HG03159 (cell line): ENCODE measurements at regions not wholly inside any gene's neighbourhood (a gene's known extent, or its start where the extent isn't known, plus 50 kb on each side); places are given as distances from the start of the nearest gene placed in this dataset.
"Not testable (repeated sequence)": the region's sequence is repeated elsewhere in the genome, so short reads cannot be mapped to it uniquely, and the experiment has no call there.

Source experiments
- ATAC-seq: cut with Tn5 transposase; IDR thresholded peaks from one replicate; pipeline ENCODE4 v1.9.1; 2021; ENCODE audit warnings: mild to moderate bottlenecking, moderate library complexity; ENCODE audit not compliant: unreplicated experiment

DNA sequence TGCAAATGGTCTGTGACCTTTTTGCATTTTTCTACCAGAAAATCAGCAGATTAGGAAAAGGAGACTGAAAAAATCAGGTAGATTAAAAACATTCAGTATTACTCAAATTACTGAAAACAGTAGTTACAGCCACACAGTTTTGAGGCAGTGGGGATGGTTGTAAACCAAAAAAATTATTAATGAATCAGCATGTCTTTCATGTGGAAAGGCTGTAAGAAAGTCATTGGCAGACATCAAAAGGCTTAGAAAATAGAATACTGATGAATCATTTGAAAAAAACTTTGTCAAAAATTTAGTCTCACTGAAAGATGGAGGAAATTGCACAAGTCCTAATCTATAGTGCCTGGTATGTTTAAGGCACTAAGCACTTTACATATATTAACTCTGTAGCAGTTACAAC is 133.9 kb upstream of the GCFC2 start:
- ATAC-seq, result peak; percentile 47

DNA sequence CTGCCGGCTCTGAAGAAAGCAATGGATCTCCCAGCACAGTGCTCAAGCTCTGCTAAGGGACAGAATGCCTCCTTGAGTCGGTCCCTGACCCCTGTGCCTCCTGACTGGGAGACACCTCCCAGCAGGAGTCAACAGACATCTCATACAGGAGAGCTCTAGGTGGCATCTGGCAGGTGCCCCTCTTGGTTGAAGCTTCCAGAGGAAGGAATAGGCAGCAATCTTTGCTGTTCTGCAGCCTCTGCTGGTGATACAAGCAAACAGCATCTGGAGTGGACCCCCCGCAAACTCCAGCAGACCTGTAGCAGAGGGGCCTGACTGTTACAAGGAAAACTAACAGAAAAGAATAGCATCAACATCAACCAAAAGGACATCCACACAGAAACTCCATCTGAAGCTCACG is 123.9 kb upstream of the GCFC2 start:
- not testable (repeated sequence) for ATAC-seq

DNA sequence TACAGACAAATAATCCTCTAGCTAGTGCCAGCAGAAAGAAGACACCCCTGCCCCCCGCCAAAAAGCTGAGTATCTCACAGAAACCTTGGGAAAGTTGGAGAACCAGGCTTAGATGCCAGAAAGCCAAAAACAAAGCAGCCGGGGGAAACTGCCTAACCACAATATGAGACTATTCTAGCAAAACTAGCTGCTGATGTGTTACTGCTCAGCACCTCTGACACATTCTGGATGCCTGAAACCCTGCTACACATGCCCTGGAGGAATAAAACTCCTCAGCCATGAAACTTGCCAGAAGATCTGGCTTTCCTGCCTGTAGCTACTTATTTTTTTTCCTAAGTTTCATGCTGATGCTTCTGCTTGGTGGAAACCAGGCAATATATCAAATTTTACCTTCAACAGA is 122.7 kb upstream of the GCFC2 start:
- ATAC-seq, result no peak

DNA sequence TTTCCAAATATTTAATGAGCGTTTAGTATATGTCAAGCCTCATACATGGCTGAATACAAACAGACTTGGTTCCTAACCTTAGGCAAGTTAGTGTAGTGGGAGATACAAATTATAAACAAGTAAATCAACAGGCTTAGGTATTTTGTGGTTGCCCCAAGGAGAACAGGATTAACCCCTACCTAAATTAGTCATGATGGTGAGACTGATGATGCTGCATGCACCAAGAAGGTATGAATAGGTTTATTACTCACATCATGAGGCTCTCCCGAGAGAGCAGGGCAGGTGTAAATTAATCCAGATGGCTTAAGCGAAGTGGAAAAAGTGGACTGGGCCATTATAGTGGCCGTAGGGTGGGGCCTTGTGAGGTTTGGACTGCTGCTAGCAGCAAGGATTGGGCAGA is 118.1 kb upstream of the GCFC2 start:
- ATAC-seq, result no peak

DNA sequence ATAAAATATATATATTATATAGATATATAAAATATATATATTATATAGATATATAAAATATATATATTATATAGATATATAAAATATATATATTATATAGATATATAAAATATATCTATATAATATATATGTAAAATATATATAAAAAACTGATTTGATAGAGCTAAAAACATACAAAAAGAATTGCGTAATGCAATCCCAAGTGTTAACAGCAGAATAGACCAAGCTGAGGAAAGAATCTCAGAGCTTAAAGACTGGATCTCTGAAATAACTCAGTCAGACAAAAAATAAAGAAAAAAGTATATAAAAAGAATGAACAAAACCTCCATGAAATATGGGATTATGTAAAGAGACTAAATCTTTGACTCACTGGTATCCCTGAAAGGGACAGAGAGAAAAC is 112.8 kb upstream of the GCFC2 start:
- not testable (repeated sequence) for ATAC-seq

DNA sequence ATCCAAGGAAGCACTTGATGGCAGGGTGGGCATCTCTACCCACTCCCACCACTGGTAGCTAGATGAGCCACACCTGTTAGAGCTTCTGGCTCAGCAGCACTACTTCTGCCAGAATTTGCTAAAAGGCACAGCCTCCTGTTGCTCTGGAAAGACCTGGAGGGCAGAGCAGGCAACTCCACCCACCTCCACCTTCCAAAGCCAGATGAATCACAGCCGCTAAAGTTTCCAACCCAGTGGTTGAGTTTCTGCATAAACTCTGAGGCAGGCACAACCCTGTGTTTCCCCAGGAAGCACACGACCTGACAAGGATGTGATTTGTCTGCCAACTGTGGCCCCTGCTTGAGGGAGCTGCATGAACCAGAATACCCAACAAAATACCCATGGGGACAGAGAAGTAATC is 111.6 kb upstream of the GCFC2 start:
- ATAC-seq, result no peak

DNA sequence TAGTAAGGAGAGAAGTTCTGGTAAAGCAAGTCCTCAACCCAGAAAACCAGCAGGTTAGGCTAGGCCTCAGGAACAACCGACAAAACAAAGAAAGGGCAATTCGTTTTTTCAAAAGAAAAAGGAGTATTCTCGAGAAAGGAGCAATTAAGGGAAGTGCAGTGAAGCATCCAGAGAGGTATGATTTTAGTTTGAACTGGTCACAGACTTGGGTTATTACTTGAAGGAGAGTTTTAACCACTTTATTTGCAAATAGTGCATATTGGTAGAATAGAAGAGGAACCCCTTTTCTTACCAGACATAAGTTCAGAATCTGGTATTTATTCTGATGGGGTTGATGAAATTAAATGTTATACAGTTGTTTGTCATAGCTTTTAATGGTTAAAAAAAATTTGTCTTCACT is 110.0 kb upstream of the GCFC2 start:
- no peak for ATAC-seq

DNA sequence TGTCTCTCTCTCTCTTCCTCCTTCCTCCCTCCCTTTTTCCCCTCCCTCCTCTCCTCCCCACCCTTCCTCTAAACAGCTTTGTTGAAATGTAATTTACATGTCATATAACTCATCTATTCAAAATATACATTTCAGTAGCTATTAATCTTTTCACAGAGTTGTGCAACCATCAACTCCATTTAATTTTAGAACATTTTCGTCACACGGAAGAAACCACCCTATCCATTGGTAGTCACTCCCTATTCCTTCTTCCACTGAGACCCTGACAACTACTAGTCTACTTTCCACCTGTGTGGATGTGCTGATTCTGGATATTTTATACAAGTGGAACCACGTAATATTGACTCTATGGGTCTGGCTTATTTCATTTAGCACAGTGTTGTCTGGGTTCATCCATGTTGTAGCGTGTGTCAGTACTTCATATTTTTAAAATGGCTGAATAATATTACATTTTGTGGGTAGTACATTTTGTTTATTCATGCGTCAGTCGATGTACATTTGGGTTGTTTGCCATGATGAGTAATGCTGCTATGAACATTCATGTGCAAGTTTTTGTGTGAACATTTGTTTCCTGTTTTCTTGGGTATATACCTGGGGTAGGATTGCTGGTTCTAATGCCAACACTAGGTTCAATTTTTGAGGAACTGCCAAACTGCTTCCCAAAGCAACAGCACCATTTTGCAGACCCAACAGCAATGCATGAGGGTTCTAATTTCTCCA is 100.1 kb upstream of the GCFC2 start:
- no peak for ATAC-seq

DNA sequence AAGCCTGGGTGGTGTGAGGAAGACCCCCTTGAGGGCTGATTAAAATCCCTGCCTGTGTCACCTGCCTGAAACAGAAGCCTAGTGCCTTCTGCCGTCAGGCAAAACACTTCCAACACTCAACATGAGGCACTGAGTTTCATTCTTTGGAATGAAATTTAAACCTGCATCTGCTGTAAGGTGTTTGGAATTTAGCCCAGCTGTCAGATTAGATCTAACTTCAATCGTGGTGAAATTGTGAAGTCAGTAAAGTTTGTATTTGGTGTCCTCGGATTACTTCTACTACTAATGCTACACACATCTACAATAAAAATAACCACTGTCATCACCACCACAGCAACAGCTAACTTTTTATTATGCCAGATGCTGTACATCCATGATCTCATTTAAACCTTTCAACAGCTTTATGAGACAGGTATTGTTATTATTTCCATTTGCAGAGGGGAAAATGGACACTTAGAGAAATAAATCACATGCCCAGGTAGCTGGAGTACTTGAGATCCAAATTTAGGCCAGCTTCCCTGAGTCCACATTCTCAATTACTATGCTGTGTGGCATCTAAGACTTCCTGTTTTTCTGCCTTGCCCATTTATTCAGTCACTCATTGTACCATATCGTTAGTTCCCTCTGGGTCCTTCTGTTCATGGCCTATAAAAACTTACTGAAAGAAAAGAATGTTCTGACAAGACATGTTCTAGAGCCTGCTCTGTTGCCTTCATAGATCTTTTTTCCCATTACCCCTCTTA is 98.2 kb upstream of the GCFC2 start:
- no peak for ATAC-seq

DNA sequence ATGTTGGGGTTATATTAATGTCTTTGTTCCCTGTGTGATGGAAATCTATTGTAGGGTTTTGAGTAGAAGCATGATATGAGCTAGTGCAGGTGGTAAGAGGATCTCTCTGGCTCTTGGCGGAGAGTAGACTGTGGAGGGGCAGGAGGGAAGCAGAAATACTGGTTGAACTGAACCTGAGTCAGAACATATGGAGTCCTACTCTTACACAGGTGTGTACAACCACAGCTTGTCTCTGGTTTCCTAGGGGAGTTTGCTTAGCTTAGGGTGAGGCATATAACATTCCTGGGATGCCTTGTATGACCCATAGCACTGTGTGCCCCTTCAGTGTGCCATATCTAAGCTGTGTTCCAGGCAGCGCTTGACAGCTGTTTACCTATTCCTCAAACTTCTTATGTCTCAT is 97.3 kb upstream of the GCFC2 start:
- ATAC-seq, result no peak

DNA sequence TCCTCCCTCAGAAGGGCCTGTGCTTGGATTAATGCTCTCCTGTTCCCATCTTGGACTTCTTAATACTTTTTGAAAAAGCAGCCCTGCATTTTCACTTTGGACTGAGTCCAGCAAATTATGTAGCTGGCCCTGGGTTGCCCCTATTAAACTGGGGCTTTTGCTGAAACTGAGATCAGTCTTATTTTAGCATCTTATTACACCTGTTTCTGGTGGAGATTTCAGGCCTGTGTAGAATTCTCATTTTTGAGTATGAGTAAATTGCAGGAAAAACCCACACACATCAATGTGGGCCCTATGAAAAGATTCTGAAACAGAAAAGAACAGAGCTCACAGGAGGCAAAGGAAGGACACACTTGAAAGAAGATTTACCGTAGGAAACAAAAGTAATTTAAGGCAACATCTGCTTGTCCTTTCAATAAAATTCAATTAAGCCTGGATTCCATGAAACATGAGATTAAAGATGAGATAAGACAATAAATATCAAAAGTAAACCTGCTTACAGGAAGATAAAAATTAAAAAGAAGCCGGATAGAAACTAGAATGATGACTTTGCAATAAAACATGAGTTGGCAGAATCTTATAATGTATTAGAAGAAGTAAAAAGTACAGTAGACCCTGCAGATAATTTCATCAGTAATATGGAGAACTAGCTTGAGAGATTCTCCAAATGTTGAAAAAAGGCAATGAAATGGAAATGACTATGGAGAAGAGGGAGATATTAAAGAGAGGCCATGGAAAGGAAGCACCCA is 90.7 kb upstream of the GCFC2 start:
- no peak for ATAC-seq

DNA sequence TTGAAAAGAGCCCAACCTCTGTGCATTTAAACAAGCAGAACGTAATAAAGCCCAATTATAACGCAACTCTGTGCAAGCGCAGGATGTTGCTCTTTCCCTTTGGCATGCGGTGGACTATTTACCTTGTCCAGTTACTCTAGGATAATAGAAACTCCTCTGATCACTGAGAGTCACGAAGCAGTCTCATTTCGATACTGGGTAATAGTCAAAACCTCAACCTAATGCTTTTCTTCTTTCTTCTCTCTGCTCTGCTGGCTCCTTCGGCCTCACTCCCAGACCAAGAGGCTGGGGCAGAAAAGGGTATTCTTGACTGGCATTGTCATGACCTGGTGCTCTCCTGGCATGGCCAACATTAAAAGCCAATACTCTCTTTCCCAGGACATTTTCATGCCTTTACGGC is 89.7 kb upstream of the GCFC2 start:
- ATAC-seq, result peak; percentile 70

DNA sequence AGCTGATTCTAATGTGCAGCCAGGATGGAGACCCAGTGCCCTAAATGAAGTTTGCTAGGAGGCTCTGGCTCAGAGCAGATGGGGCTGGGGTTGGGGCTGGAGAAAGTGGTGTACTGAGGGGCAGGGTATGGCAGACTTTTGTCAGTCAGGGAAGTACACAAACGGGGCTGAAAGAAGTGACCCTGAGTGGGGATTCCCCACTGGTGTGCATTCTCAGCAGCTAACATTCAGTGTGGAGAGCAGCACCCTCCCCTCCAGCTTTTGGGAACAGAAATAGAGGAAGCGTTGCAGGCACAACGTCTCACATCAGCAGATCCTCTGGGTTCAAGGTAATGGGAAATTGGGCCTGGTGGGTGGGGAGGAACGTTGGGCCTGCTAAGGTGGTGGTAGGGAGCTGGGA is 89.1 kb upstream of the GCFC2 start:
- ATAC-seq, result peak; percentile 55

DNA sequence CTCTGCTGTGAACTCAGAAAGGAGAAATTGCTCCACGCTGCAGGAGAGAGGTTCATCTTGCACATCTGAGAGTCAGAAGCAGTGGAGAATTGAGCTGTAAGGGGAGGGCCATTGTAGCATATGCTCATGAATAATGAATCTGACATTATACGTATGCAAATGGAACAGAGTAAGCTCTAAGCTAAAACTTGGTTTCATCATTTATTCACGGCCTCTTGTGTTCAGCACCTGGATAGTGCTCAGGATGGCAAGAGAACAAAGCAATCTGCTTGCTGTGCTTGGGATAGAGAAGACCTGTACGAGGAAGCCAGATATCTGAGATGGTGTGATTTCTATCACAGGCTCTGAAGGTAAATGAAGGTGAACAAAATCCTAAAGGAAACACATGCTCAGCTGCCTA is 87.9 kb upstream of the GCFC2 start:
- no peak for ATAC-seq

DNA sequence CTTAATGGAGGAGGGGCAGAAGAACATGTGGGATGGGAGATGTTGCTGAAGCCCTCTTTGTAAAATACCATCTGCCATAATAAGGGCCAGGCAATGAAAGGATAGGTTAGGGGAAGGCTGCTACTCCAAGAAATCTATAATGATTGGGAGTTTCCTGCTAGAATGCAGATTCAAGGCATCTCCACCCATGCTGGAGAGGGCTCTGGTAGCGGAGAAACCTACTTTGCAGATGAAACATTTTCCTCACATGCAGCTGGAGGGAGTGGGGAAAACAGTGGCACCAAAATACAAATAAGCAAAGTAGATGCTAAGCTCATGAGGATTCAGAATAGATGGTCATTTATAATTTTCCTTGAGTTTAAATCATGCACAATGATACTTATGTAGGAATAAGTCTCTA is 82.3 kb upstream of the GCFC2 start:
- no peak for ATAC-seq

DNA sequence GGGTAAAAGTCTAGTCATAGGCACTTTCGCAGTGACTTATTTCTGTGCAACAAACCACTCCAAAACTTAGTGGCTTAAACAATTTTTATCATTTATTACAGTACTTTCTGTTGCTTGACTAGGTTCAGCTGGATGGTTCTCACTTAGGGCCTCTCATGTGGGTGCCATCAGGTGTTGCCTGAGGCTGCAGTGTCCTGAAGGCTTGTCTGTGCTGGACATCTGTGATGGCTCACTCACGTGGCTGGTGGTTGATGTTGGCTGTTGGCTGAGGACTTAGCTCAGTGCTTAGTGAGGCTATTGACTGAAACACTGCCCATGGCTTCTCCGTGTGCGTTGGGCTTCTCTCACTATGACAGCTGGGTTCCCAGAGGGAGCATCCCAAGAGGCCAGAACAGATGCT is 81.4 kb upstream of the GCFC2 start:
- no peak for ATAC-seq

DNA sequence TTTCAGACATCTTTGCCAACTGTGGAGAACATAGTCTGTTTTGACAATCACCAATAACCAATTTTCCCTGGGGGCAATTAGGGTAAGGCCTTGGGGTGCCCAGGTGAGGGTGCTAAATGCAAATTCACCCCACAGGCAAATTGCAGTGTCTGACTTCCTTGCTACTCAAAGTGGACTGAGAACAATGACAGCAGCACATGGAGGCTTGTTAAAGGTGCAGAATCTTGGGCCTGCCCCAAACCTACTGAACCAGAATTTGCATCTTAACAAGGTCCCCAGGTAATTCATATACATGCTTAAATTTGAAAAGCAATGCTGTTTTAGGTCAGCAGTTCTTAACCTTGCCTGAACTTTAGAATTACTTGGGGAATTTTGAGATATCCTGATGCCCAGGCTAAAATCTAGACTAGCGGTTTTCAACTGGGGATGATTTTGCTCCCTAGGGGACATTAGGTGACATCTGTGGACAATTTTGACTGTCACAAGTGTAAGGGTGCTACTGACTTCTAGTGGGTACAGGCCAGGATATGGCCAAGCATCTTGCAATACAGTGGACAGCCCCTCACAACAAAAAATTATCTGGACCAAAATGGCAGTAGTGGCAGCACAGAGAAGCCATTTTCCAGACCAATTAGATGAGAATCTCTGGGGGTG is 80.2 kb upstream of the GCFC2 start:
- no peak for ATAC-seq

DNA sequence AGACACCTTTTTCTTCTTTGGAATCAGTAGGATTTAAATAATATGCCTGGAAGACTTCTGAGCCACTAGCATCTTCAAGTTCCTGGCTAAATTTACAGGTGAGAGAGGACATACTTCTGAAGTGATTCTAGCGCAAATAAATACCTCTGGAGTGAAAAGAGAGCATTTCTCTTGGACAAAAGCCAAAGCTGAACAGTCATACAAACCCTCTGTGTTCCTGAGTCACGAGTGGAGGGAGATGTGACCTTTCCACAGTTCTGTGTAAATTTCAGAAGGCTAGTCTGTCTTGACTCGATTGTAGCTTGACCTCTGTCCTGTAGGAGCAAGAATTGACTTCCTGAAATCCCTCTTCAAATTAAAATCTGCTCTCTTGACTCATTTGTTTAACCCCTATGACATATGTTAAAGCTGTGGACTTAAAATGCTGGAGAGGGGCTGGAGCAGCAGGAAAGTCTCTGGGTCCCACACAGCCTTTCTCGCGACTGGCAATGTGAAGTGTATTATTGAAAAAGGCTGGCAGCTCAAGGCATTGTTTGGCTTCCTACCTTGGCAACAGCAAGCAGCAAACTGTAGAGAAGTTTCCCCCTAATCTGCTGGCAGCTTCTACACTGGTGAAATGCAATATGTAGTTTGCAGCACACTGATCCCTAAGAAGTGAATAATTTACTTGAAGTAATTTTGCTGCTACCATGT is 79.6 kb upstream of the GCFC2 start:
- no peak for ATAC-seq

DNA sequence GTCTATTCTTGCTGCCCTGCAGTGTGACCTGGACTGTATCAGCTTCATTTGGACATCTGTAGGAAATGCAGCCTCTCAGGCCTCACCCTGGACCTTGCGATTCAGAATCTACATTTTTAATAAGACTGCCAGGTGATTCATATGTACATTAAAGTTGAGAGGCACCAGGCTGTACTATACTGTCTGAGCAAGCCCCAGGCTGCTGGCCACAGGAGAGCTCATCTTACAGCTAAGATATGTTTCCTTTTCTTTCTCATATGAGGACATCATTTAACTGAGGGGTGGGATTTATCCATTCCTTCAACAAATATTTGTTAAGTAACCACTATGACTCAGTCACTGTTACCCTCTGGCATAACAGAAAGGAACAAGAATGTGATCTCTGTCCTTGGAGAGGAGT is 78.2 kb upstream of the GCFC2 start:
- no peak for ATAC-seq

DNA sequence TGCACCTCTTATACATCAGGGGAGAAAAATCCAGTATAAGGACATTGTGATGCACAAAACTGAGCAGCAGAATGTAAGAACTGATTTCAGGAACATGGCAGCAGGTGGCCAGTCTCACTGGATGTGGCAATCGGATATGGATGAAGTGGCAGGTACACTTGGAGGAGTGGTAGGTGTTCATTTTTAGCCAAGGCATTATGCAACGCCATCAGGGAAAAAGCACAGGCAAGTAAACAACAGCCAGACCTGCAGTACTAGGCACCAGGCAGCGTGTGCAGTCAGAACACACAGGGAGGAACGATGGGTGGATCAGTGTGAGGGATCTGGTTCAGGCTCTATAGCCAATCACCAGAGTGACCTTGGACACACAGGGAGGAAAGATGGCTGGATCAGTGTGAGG is 77.4 kb upstream of the GCFC2 start:
- ATAC-seq, result no peak
